Gastroesophageal sphincter (tissue), 4 donors: ENCODE measurements at regions not wholly inside any gene's neighbourhood (a gene's known extent, or its start where the extent isn't known, plus 50 kb on each side); places are given as distances from the start of the nearest gene placed in this dataset.

Source experiments
- ATAC-seq: fragments of 150-250 bp; one replicate; pipeline ENCODE4 v1.9.1; 2016; ENCODE audit warnings: mild to moderate bottlenecking, moderate library complexity
- H3K27ac ChIP-seq, 4 donors: fragments of 200-600 bp; sonication (generic) in 3 of 4; 1 replicate in 3 of 4; 2 replicates in 1 of 4; pipeline ENCODE4 v1.5.1; 2016 to 2019
- H3K27me3 ChIP-seq: fragments of 200-600 bp; sonication (generic); one replicate; pipeline ENCODE4 v1.5.1; 2019
- H3K36me3 ChIP-seq, 2 donors: fragments of 200-600 bp; sonication (generic); one replicate each; pipeline ENCODE4 v1.5.1; 2019; ENCODE audit warnings: control low read depth in 1 of 2
- H3K4me1 ChIP-seq, 3 donors: fragments of 200-600 bp; sonication (generic); 1 replicate in 2 of 3; 2 replicates in 1 of 3; pipeline ENCODE4 v1.5.1; 2016 to 2019; ENCODE audit warnings: control low read depth in 2 of 3
- H3K4me3 ChIP-seq, 2 donors: fragments of 200-600 bp; sonication (generic); one replicate each; pipeline ENCODE4 v1.5.1; 2019; ENCODE audit warnings: mild to moderate bottlenecking in 1 of 2, moderate library complexity in 1 of 2
- H3K9me3 ChIP-seq, 3 donors: fragments of 200-600 bp; sonication (generic); one replicate each; pipeline ENCODE4 v1.5.1; 2017 to 2019; ENCODE audit warnings: control low read depth in 2 of 3
- CTCF ChIP-seq, 4 experiments: fragments of 200-600 bp in 2 of 4; fragments of 450-650 bp in 2 of 4; sonication (generic) in 1 of 4; IDR thresholded peaks; one replicate each; pipeline ENCODE4 v1.5.1; 2017 to 2019; ENCODE audit warnings: antibody characterized with exemption in 4 of 4, mild to moderate bottlenecking in 2 of 4, moderate library complexity in 2 of 4
- EP300 ChIP-seq: sonication (generic); formaldehyde crosslinking; IDR thresholded peaks from one replicate; pipeline ENCODE4 v1.6.1; 2017; ENCODE audit warnings: antibody characterized with exemption, mild to moderate bottlenecking
- POLR2A ChIP-seq, 2 donors: fragments of 450-650 bp; IDR thresholded peaks; one replicate each; pipeline ENCODE4 v1.6.1; 2017; ENCODE audit warnings: antibody characterized with exemption in 2 of 2, mild to moderate bottlenecking in 2 of 2, moderate library complexity in 1 of 2
- POLR2AphosphoS5 ChIP-seq: sonication (generic); formaldehyde crosslinking; IDR thresholded peaks from one replicate; pipeline ENCODE4 v1.6.1; 2017; ENCODE audit warnings: antibody characterized with exemption
- WGBS, 2 donors: methylation state at CpG; one replicate each; pipeline ENCODE4 v1.1.5; 2018; ENCODE audit warnings: low coverage in 1 of 2; 5-methylcytosine and 5-hydroxymethylcytosine counted together

- TF ChIP-seq CTCF (IDR thresholded peaks at IDR 0.05), result no peak
- TF ChIP-seq EP300, result no peak
- Histone ChIP-seq H3K27me3 (no peaks in the 10 kb centered on the region), H3K36me3 (no peaks in the 10 kb centered on the region), H3K27ac (no peak overlapping the region), H3K9me3 (no peaks in the 10 kb centered on the region), H3K4me3 (no peak overlapping the region), H3K4me1 (no peaks in the 10 kb centered on the region)
- 52 to 59% methylated on average over 4 of the region's 4 CpGs for WGBS, 2 donors
- no peak for ATAC-seq
Measured at GRCh38 chr5:136527311-136527710, 162.0 kb upstream of the TRPC7 start.

GRCh38 chr5:136526791-136527190 is 161.4 kb upstream of the TRPC7 start:
- TF ChIP-seq CTCF (IDR thresholded peaks at IDR 0.05), result no peak
- no peak for TF ChIP-seq EP300
- no peak for TF ChIP-seq POLR2AphosphoS5
- no peak for TF ChIP-seq POLR2A (IDR thresholded peaks at IDR 0.05)
- Histone ChIP-seq H3K27ac (no peak overlapping the region), H3K36me3 (no peaks in the 10 kb centered on the region), H3K27me3 (no peaks in the 10 kb centered on the region), H3K9me3 (no peaks in the 10 kb centered on the region), H3K4me3 (no peak overlapping the region), H3K4me1 (no peaks in the 10 kb centered on the region)
- no peak for ATAC-seq
- 45 to 61% methylated on average over 5 of the region's 5 CpGs for WGBS, 2 donors

GRCh38 chr5:136526021-136526420 is 160.7 kb upstream of the TRPC7 start:
- Histone ChIP-seq H3K4me3 (no peak overlapping the region), H3K36me3 (no peaks in the 10 kb centered on the region), H3K27ac (no peak overlapping the region), H3K9me3 (no peaks in the 10 kb centered on the region), H3K4me1 (no peaks in the 10 kb centered on the region), H3K27me3 (no peaks in the 10 kb centered on the region)
- 55% methylated on average over 3 of the region's 4 CpGs; no CpG with 5 or more reads in 1 of the 2 donors for WGBS, 2 donors
- no peak for TF ChIP-seq POLR2A (IDR thresholded peaks at IDR 0.05)
- no peak for TF ChIP-seq EP300
- TF ChIP-seq CTCF (IDR thresholded peaks at IDR 0.05), result no peak
- no peak for TF ChIP-seq POLR2AphosphoS5
- no peak for ATAC-seq

GRCh38 chr5:136525597-136525996 is 160.3 kb upstream of the TRPC7 start:
- Histone ChIP-seq H3K36me3 (no peaks in the 10 kb centered on the region), H3K9me3 (no peaks in the 10 kb centered on the region), H3K27me3 (no peaks in the 10 kb centered on the region), H3K4me1 (no peaks in the 10 kb centered on the region), H3K27ac (no peak overlapping the region), H3K4me3 (no peak overlapping the region)
- WGBS, 2 donors, result 0 to 42% methylated on average over 1 to 2 of the region's 2 CpGs
- TF ChIP-seq CTCF (IDR thresholded peaks at IDR 0.05), result no peak
- TF ChIP-seq POLR2AphosphoS5, result no peak
- TF ChIP-seq POLR2A (IDR thresholded peaks at IDR 0.05), result no peak
- TF ChIP-seq EP300, result no peak
- ATAC-seq, result no peak

GRCh38 chr5:136522217-136522956 is 157.0 kb upstream of the TRPC7 start:
- H3K9me3 ChIP-seq, result no peaks in the 10 kb centered on the region
- H3K36me3 ChIP-seq, result no peaks in the 10 kb centered on the region
- no peak overlapping the region for H3K4me3 ChIP-seq
- TF ChIP-seq POLR2AphosphoS5 (no peak), CTCF (IDR thresholded peaks at IDR 0.05) (no peak), POLR2A (IDR thresholded peaks at IDR 0.05) (no peak), EP300 (no peak)
- 39 to 41% methylated on average over 3 of the region's 3 CpGs for WGBS, 2 donors
- no peak overlapping the region for H3K27ac ChIP-seq
- H3K4me1 ChIP-seq, result no peaks in the 10 kb centered on the region
- ATAC-seq, result no peak
- no peaks in the 10 kb centered on the region for H3K27me3 ChIP-seq
